Suprapubic skin (tissue), 4 donors: ENCODE measurements at regions not wholly inside any gene's neighbourhood (a gene's known extent, or its start where the extent isn't known, plus 50 kb on each side); places are given as distances from the start of the nearest gene placed in this dataset.

Experiments used
- DNase-seq, 2 donors: peaks; one replicate each; pipeline ENCODE4 v3.0.0-alpha.2; 2019; ENCODE audit warnings: low spot score in 2 of 2
- H3K27ac ChIP-seq: fragments of 200-600 bp; sonication (generic); one replicate; pipeline ENCODE4 v1.5.1; 2019
- H3K27me3 ChIP-seq: fragments of 200-600 bp; sonication (generic); one replicate; pipeline ENCODE4 v1.5.1; 2019
- H3K36me3 ChIP-seq: fragments of 200-600 bp; sonication (generic); one replicate; pipeline ENCODE4 v1.5.1; 2019
- H3K4me1 ChIP-seq: fragments of 200-600 bp; sonication (generic); one replicate; pipeline ENCODE4 v1.5.1; 2019
- H3K4me3 ChIP-seq: fragments of 200-600 bp; sonication (generic); one replicate; pipeline ENCODE4 v1.5.1; 2019; ENCODE audit warnings: mild to moderate bottlenecking
- H3K9me3 ChIP-seq: fragments of 200-600 bp; sonication (generic); one replicate; pipeline ENCODE4 v1.5.1; 2019
- CTCF ChIP-seq, 2 donors: fragments of 200-600 bp in 1 of 2; fragments of 450-650 bp in 1 of 2; sonication (generic) in 1 of 2; IDR thresholded peaks; one replicate each; pipeline ENCODE4 v1.5.1; 2016 to 2019; ENCODE audit warnings: antibody characterized with exemption in 2 of 2, mild to moderate bottlenecking in 1 of 2, moderate library complexity in 1 of 2
- EP300 ChIP-seq: sonication (generic); formaldehyde crosslinking; IDR thresholded peaks from one replicate; pipeline ENCODE4 v1.6.1; 2017; ENCODE audit warnings: antibody characterized with exemption
- POLR2A ChIP-seq, 2 donors: fragments of 450-650 bp; IDR thresholded peaks; one replicate each; pipeline ENCODE4 v1.6.1; 2017; ENCODE audit warnings: antibody characterized with exemption in 2 of 2, mild to moderate bottlenecking in 2 of 2, moderate library complexity in 2 of 2
- POLR2AphosphoS5 ChIP-seq, 3 donors: sonication (generic); formaldehyde crosslinking; IDR thresholded peaks; one replicate each; pipeline ENCODE4 v1.6.1; 2017; ENCODE audit warnings: antibody characterized with exemption in 3 of 3
- WGBS: methylation state at CpG from one replicate; pipeline ENCODE4 v1.1.5; 2018; 5-methylcytosine and 5-hydroxymethylcytosine counted together

- Histone ChIP-seq H3K4me1 (no peaks in the 10 kb centered on the region), H3K27ac (no peak overlapping the region), H3K27me3 (no peaks in the 10 kb centered on the region), H3K36me3 (no peaks in the 10 kb centered on the region), H3K9me3 (peaks cover 8% of the 10 kb centered on the region), H3K4me3 (no peak overlapping the region)
- TF ChIP-seq POLR2A (IDR thresholded peaks at IDR 0.05): no peak
- TF ChIP-seq CTCF (IDR thresholded peaks at IDR 0.05): no peak
- TF ChIP-seq POLR2AphosphoS5 (IDR thresholded peaks at IDR 0.05): no peak
- no peak for TF ChIP-seq EP300
- no peak for DNase-seq
- WGBS: 68% methylated on average over 9 of the region's 9 CpGs
These were observed 644.4 kb downstream of the ZEB2 start for GRCh38 chr2:143875295-143876233.

GRCh38 chr2:143873886-143874285 is 646.0 kb downstream of the ZEB2 start:
- TF ChIP-seq POLR2AphosphoS5 (IDR thresholded peaks at IDR 0.05) (no peak), CTCF (IDR thresholded peaks at IDR 0.05) (no peak), EP300 (no peak)
- H3K27ac ChIP-seq: no peak overlapping the region
- no peaks in the 10 kb centered on the region for H3K36me3 ChIP-seq
- peaks cover 13% of the 10 kb centered on the region for H3K9me3 ChIP-seq
- DNase-seq: no peak
- 97% methylated on average over 3 of the region's 3 CpGs for WGBS
- no peak overlapping the region for H3K4me3 ChIP-seq
- no peaks in the 10 kb centered on the region for H3K4me1 ChIP-seq
- H3K27me3 ChIP-seq: no peaks in the 10 kb centered on the region

- Histone ChIP-seq H3K4me1 (no peaks in the 10 kb centered on the region), H3K9me3 (peaks cover 16% of the 10 kb centered on the region), H3K27ac (no peak overlapping the region), H3K36me3 (no peaks in the 10 kb centered on the region), H3K4me3 (no peak overlapping the region), H3K27me3 (no peaks in the 10 kb centered on the region)
- no peak for DNase-seq
- WGBS: 96% methylated on average over 1 of the region's 1 CpG
- no peak for TF ChIP-seq POLR2A (IDR thresholded peaks at IDR 0.05)
- no peak for TF ChIP-seq EP300
- no peak for TF ChIP-seq CTCF (IDR thresholded peaks at IDR 0.05)
- no peak for TF ChIP-seq POLR2AphosphoS5 (IDR thresholded peaks at IDR 0.05)
These were observed 649.2 kb downstream of the ZEB2 start for GRCh38 chr2:143870696-143871095.

- no peaks in the 10 kb centered on the region for H3K9me3 ChIP-seq
- H3K27me3 ChIP-seq: no peaks in the 10 kb centered on the region
- no peaks in the 10 kb centered on the region for H3K4me1 ChIP-seq
- H3K36me3 ChIP-seq: no peaks in the 10 kb centered on the region
- TF ChIP-seq EP300: no peak
- TF ChIP-seq POLR2AphosphoS5 (IDR thresholded peaks at IDR 0.05): no peak
- no peak for TF ChIP-seq CTCF (IDR thresholded peaks at IDR 0.05)
- TF ChIP-seq POLR2A (IDR thresholded peaks at IDR 0.05): no peak
- H3K27ac ChIP-seq: no peak overlapping the region
- no peak for DNase-seq
- no peak overlapping the region for H3K4me3 ChIP-seq
These were observed 662.9 kb downstream of the ZEB2 start for GRCh38 chr2:143856978-143857377.

- WGBS: 56% methylated on average over 4 of the region's 4 CpGs
- Histone ChIP-seq H3K9me3 (no peaks in the 10 kb centered on the region), H3K27ac (no peak overlapping the region), H3K36me3 (no peaks in the 10 kb centered on the region), H3K27me3 (no peaks in the 10 kb centered on the region), H3K4me1 (no peaks in the 10 kb centered on the region), H3K4me3 (no peak overlapping the region)
- TF ChIP-seq EP300 (no peak), POLR2A (IDR thresholded peaks at IDR 0.05) (no peak), POLR2AphosphoS5 (IDR thresholded peaks at IDR 0.05) (no peak), CTCF (IDR thresholded peaks at IDR 0.05) (no peak)
- DNase-seq: no peak
These were observed 667.2 kb downstream of the ZEB2 start for GRCh38 chr2:143852759-143853158.
